ENCODE measurements at regions not wholly inside any gene's neighbourhood (a gene's known extent, or its start where the extent isn't known, plus 50 kb on each side); places are given as distances from the start of the nearest gene placed in this dataset.

- TF ChIP-seq, protein P1, sequence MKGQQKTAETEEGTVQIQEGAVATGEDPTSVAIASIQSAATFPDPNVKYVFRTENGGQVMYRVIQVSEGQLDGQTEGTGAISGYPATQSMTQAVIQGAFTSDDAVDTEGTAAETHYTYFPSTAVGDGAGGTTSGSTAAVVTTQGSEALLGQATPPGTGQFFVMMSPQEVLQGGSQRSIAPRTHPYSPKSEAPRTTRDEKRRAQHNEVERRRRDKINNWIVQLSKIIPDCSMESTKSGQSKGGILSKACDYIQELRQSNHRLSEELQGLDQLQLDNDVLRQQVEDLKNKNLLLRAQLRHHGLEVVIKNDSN (IDR thresholded peaks at IDR 0.05; ENCODE audit: borderline replicate concordance, extremely low read length, insufficient read depth, low read depth, low read length) = no peak
- TF ChIP-seq TCF3 (IDR thresholded peaks at IDR 0.05; ENCODE audit: borderline replicate concordance, insufficient read depth, low read depth, low read length) = no peak
- no peak for TF ChIP-seq LARP7 (IDR thresholded peaks at IDR 0.05)
- no peak for TF ChIP-seq EGR1 (IDR thresholded peaks at IDR 0.05; ENCODE audit: borderline replicate concordance in 1 of 2, low read depth in 2 of 2, low read length in 2 of 2)
- no peak for TF ChIP-seq CTCF (IDR thresholded peaks at IDR 0.05 in 2 of 3, conservative IDR thresholded peaks at IDR 0.05 in 1 of 3; ENCODE audit: control insufficient read depth in 2 of 3, extremely low read depth in 1 of 3, insufficient read depth in 1 of 3, low read depth in 3 of 3, low read length in 3 of 3)
- TF ChIP-seq POLR2AphosphoS2 (IDR thresholded peaks at IDR 0.05; ENCODE audit: low read depth, low read length) = no peak
- no peak for TF ChIP-seq KLF5 (IDR thresholded peaks at IDR 0.05; ENCODE audit: partially characterized antibody)
- TF ChIP-seq WRNIP1 (IDR thresholded peaks at IDR 0.05; ENCODE audit: borderline replicate concordance, low read depth, low read length) = no peak
- no peak for TF ChIP-seq ATF2 (IDR thresholded peaks at IDR 0.05; ENCODE audit: low read length)
- TF ChIP-seq, protein P2, sequence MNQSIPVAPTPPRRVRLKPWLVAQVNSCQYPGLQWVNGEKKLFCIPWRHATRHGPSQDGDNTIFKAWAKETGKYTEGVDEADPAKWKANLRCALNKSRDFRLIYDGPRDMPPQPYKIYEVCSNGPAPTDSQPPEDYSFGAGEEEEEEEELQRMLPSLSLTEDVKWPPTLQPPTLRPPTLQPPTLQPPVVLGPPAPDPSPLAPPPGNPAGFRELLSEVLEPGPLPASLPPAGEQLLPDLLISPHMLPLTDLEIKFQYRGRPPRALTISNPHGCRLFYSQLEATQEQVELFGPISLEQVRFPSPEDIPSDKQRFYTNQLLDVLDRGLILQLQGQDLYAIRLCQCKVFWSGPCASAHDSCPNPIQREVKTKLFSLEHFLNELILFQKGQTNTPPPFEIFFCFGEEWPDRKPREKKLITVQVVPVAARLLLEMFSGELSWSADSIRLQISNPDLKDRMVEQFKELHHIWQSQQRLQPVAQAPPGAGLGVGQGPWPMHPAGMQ (IDR thresholded peaks at IDR 0.05; ENCODE audit: borderline replicate concordance) = no peak
- TF ChIP-seq PML (IDR thresholded peaks at IDR 0.05; ENCODE audit: low read length) = no peak
- no peak for TF ChIP-seq BCLAF1 (IDR thresholded peaks at IDR 0.05)
- no peak for TF ChIP-seq POLR2AphosphoS5 (IDR thresholded peaks at IDR 0.05; ENCODE audit: low read length)
- TF ChIP-seq BRCA1 (IDR thresholded peaks at IDR 0.05; ENCODE audit: low read depth, low read length) = no peak
These were observed 193.3 kb downstream of the PHETA1 start (continued) for GRCh38 chr12:111175396-111176094.
